ENCODE measurements at regions not wholly inside any gene's neighbourhood (a gene's known extent, or its start where the extent isn't known, plus 50 kb on each side); places are given as distances from the start of the nearest gene placed in this dataset.

DNA sequence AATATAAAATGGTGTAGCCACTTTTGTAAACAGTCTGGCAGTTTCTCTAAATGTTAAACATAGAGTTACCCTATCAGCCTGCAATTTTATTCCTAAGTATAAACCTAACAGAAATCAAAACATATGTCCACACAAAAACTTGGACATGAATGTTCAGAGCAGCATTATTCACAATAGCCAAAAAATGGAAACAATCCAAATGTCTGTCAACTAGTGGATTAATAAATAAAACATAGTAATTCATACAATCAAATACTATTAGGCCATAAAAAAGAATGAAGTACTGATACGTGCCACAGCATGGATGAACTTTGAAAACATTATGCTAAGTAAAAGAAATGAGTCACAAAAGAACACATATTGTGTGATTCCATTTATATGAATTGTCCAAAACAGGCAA is 196.5 kb downstream of the NUAK1 start:
- TF ChIP-seq, protein P1, sequence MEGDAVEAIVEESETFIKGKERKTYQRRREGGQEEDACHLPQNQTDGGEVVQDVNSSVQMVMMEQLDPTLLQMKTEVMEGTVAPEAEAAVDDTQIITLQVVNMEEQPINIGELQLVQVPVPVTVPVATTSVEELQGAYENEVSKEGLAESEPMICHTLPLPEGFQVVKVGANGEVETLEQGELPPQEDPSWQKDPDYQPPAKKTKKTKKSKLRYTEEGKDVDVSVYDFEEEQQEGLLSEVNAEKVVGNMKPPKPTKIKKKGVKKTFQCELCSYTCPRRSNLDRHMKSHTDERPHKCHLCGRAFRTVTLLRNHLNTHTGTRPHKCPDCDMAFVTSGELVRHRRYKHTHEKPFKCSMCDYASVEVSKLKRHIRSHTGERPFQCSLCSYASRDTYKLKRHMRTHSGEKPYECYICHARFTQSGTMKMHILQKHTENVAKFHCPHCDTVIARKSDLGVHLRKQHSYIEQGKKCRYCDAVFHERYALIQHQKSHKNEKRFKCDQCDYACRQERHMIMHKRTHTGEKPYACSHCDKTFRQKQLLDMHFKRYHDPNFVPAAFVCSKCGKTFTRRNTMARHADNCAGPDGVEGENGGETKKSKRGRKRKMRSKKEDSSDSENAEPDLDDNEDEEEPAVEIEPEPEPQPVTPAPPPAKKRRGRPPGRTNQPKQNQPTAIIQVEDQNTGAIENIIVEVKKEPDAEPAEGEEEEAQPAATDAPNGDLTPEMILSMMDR (IDR thresholded peaks at IDR 0.05), result no peak
- TF ChIP-seq POLR2A (IDR thresholded peaks at IDR 0.05) (no peak), POLR2AphosphoS5 (IDR thresholded peaks at IDR 0.05; ENCODE audit: insufficient read depth in 1 of 2, low read depth in 1 of 2) (no peak)
